ENCODE measurements at regions not wholly inside any gene's neighbourhood (a gene's known extent, or its start where the extent isn't known, plus 50 kb on each side); places are given as distances from the start of the nearest gene placed in this dataset.

GRCh38 chr2:76642129-76642528 lies 880.0 kb downstream of the LRRTM4 start:
- ChIA-PET POLR2A (no interaction called here), RAD21 (ENCODE audit: low non-redundant PET in 1 of 2, low total read pairs in 2 of 2, uncharacterized antibody in 2 of 2, unreplicated experiment in 2 of 2) (no interaction called here), CTCF (no interaction called here)
- H4K20me1 ChIP-seq (ENCODE audit: insufficient read depth): no peaks in the 10 kb centered on the region
- H3K4me3 ChIP-seq (replicated peaks in 1 of 2; ENCODE audit: low read depth in 1 of 2, low read length in 2 of 2): no peak overlapping the region
- no peak for TF ChIP-seq CBX3 (IDR thresholded peaks at IDR 0.05; ENCODE audit: low read depth)
- TF ChIP-seq MAX (IDR thresholded peaks at IDR 0.05): no peak
- no peak for TF ChIP-seq ZBTB33 (IDR thresholded peaks at IDR 0.05; ENCODE audit: extremely low read depth, insufficient replicate concordance, low read length)
- no TSS peak for BruUV-seq (replicated peaks)
- no peak for ATAC-seq
- no peak overlapping the region for H3K4me2 ChIP-seq (ENCODE audit: low read length)
- no peaks in the 10 kb centered on the region for H3K27me3 ChIP-seq (ENCODE audit: insufficient read depth, low read length)
- no peaks in the 10 kb centered on the region for H3K4me1 ChIP-seq (ENCODE audit: control insufficient read depth in 1 of 2, insufficient read depth in 2 of 2, low read length in 2 of 2)
- no peak overlapping the region for H2AFZ ChIP-seq (ENCODE audit: low read depth, low read length, poor library complexity, severe bottlenecking)
- H3K9ac ChIP-seq (ENCODE audit: low read length): no peak overlapping the region
- intact Hi-C loops (cut with micrococcal nuclease): no loop called here
- H3K27ac ChIP-seq (ENCODE audit: low read depth, low read length): no peak overlapping the region
- DNase-seq (ENCODE audit: low read depth, low spot score): no peak
- no peaks in the 10 kb centered on the region for H3K79me2 ChIP-seq (ENCODE audit: insufficient read depth, low read length)
- H3K9me3 ChIP-seq (ENCODE audit: control insufficient read depth in 1 of 2, insufficient read depth in 1 of 2, low read depth in 1 of 2, low read length in 2 of 2): peaks cover 3 to 26% of the 10 kb centered on the region in 2 experiments; a peak in 2 of 4 replicates
- H3K36me3 ChIP-seq (ENCODE audit: control insufficient read depth in 1 of 2, insufficient read depth in 2 of 2, low read length in 2 of 2): no peaks in the 10 kb centered on the region
- no peaks in the 10 kb centered on the region for H3K9me2 ChIP-seq (ENCODE audit: insufficient read depth)

- Histone ChIP-seq H3K9me3 (ENCODE audit: control insufficient read depth in 1 of 2, insufficient read depth in 1 of 2, low read depth in 1 of 2, low read length in 2 of 2) (peaks cover 3 to 26% of the 10 kb centered on the region in 2 experiments; a peak in 2 of 4 replicates), H3K4me3 (replicated peaks in 1 of 2; ENCODE audit: low read depth in 1 of 2, low read length in 2 of 2) (no peak overlapping the region), H3K4me1 (ENCODE audit: control insufficient read depth in 1 of 2, insufficient read depth in 2 of 2, low read length in 2 of 2) (no peaks in the 10 kb centered on the region), H3K9ac (ENCODE audit: low read length) (no peak overlapping the region), H3K27ac (ENCODE audit: low read depth, low read length) (no peak overlapping the region), H3K4me2 (ENCODE audit: low read length) (no peak overlapping the region), H3K36me3 (ENCODE audit: control insufficient read depth in 1 of 2, insufficient read depth in 2 of 2, low read length in 2 of 2) (no peaks in the 10 kb centered on the region), H4K20me1 (ENCODE audit: insufficient read depth) (no peaks in the 10 kb centered on the region), H2AFZ (ENCODE audit: low read depth, low read length, poor library complexity, severe bottlenecking) (no peak overlapping the region), H3K79me2 (ENCODE audit: insufficient read depth, low read length) (no peaks in the 10 kb centered on the region), H3K27me3 (ENCODE audit: insufficient read depth, low read length) (no peaks in the 10 kb centered on the region), H3K9me2 (ENCODE audit: insufficient read depth) (no peaks in the 10 kb centered on the region)
- RAD21 ChIA-PET (ENCODE audit: low non-redundant PET in 1 of 2, low total read pairs in 2 of 2, uncharacterized antibody in 2 of 2, unreplicated experiment in 2 of 2): no interaction called here
- BruUV-seq (replicated peaks): no TSS peak
- POLR2A ChIA-PET: no interaction called here
- intact Hi-C loops (cut with micrococcal nuclease): no loop called here
- DNase-seq (ENCODE audit: low read depth, low spot score) (no peak), ATAC-seq (no peak)
- CTCF ChIA-PET: no interaction called here
- no peak for TF ChIP-seq MAX (IDR thresholded peaks at IDR 0.05)
- no peak for TF ChIP-seq EZH2 (IDR thresholded peaks at IDR 0.05)
- TF ChIP-seq RAD21 (IDR thresholded peaks at IDR 0.05; ENCODE audit: low read depth): no peak
- TF ChIP-seq ZBTB33 (IDR thresholded peaks at IDR 0.05; ENCODE audit: extremely low read depth, insufficient replicate concordance, low read length): no peak
- TF ChIP-seq ATF3 (IDR thresholded peaks at IDR 0.05): no peak
- TF ChIP-seq JUND (IDR thresholded peaks at IDR 0.05): no peak
- no peak for TF ChIP-seq CBX3 (IDR thresholded peaks at IDR 0.05; ENCODE audit: low read depth)
- TF ChIP-seq REST (IDR thresholded peaks at IDR 0.05; ENCODE audit: low read depth): no peak
- TF ChIP-seq ZFX (IDR thresholded peaks at IDR 0.05): no peak
- no peak for TF ChIP-seq YY1 (IDR thresholded peaks at IDR 0.05; ENCODE audit: extremely low read depth, insufficient replicate concordance, low read depth, low read length)
- no peak for TF ChIP-seq EZH2phosphoT487 (IDR thresholded peaks at IDR 0.05; ENCODE audit: borderline replicate concordance)
- TF ChIP-seq CEBPB (IDR thresholded peaks at IDR 0.05; ENCODE audit: low read depth): no peak
Observed at GRCh38 chr2:76641506-76641905, 880.7 kb downstream of the LRRTM4 start.
